AG04450 (cell line): ENCODE measurements at regions not wholly inside any gene's neighbourhood (a gene's known extent, or its start where the extent isn't known, plus 50 kb on each side); places are given as distances from the start of the nearest gene placed in this dataset.
"Not testable (repeated sequence)": the region's sequence is repeated elsewhere in the genome, so short reads cannot be mapped to it uniquely, and the experiment has no call there.

Experiments used
- CTCF ChIA-PET: fragments of 300-600, 350-600 bp; formaldehyde crosslinking; extraction: SDS; loops from one replicate; lab custom pipeline; 2022; ENCODE audit warnings: antibody characterized with exemption, inconsistent platforms; lab: Charles Lee
- POLR2A ChIA-PET: fragments of 350-600 bp; formaldehyde crosslinking; extraction: SDS; loops from one replicate; lab custom pipeline; 2021; ENCODE audit warnings: antibody characterized with exemption, inconsistent platforms; lab: Yijun Ruan, JAX
- DNase-seq: peaks from one replicate; pipeline ENCODE4 v3.0.0-alpha.2; 2011; ENCODE audit warnings: low read depth, low spot score
- H3K27ac ChIP-seq: one replicate; pipeline ENCODE4 v1.5.1; 2012; ENCODE audit warnings: low read depth, low read length, control low read depth
- H3K27me3 ChIP-seq: one replicate; pipeline ENCODE4 v1.6.0; 2012; ENCODE audit warnings: low read length; ENCODE audit not compliant: control insufficient read depth, insufficient read depth
- H3K4me3 ChIP-seq: 2 replicates; pipeline ENCODE4 v1.5.1; 2011; ENCODE audit warnings: mild to moderate bottlenecking, low read depth, low read length, control low read depth
- H3K9me3 ChIP-seq: 2 replicates; pipeline ENCODE4 v1.5.1; 2012; ENCODE audit warnings: low read length; ENCODE audit not compliant: control insufficient read depth, insufficient read depth
- CTCF ChIP-seq: IDR thresholded peaks from 2 replicates; pipeline ENCODE4 v1.5.1; 2011; ENCODE audit warnings: low read depth, low read length, control low read depth, inconsistent platforms

- Histone ChIP-seq H3K27ac (no peak overlapping the region), H3K27me3 (no peaks in the 10 kb centered on the region), H3K9me3 (peaks cover 10% of the 10 kb centered on the region), H3K4me3 (no peak overlapping the region)
- DNase-seq: no peak
- POLR2A ChIA-PET: no interaction called here
- no peak for TF ChIP-seq CTCF
- CTCF ChIA-PET: no interaction called here
These were observed 208.5 kb upstream of the ASCC3 start for GRCh38 chr6:101089640-101090039.

- Histone ChIP-seq H3K9me3 (peaks cover 10% of the 10 kb centered on the region), H3K27ac (no peak overlapping the region), H3K4me3 (no peak overlapping the region), H3K27me3 (no peaks in the 10 kb centered on the region)
- no peak for DNase-seq
- ChIA-PET POLR2A (no interaction called here), CTCF (no interaction called here)
- TF ChIP-seq CTCF: no peak
These were observed 209.2 kb upstream of the ASCC3 start for GRCh38 chr6:101090281-101090680.

- POLR2A ChIA-PET, H3K4me3 ChIP-seq, H3K9me3 ChIP-seq, H3K27ac ChIP-seq, H3K27me3 ChIP-seq, CTCF ChIA-PET, DNase-seq: not testable (repeated sequence)
These were observed 217.5 kb upstream of the ASCC3 start for GRCh38 chr6:101098605-101099004.

- ChIA-PET POLR2A (no interaction called here), CTCF (no interaction called here)
- no peak overlapping the region for H3K27ac ChIP-seq
- no peak for TF ChIP-seq CTCF
- no peaks in the 10 kb centered on the region for H3K27me3 ChIP-seq
- DNase-seq: no peak
- peaks cover 2% of the 10 kb centered on the region; the same call in 1 of the 2 replicates for H3K9me3 ChIP-seq
- no peak overlapping the region for H3K4me3 ChIP-seq
These were observed 221.6 kb upstream of the ASCC3 start for GRCh38 chr6:101102702-101103101.

GRCh38 chr6:101108286-101108685 lies 227.2 kb upstream of the ASCC3 start:
- H3K27ac ChIP-seq: no peak overlapping the region
- no peak for DNase-seq
- no peak for TF ChIP-seq CTCF
- ChIA-PET POLR2A (no interaction called here), CTCF (no interaction called here)
- no peaks in the 10 kb centered on the region for H3K27me3 ChIP-seq
- H3K9me3 ChIP-seq: peaks cover 2% of the 10 kb centered on the region; the same call in 1 of the 2 replicates
- no peak overlapping the region for H3K4me3 ChIP-seq

- Histone ChIP-seq H3K27ac (no peak overlapping the region), H3K9me3 (peaks cover 2% of the 10 kb centered on the region; the same call in 1 of the 2 replicates), H3K4me3 (no peak overlapping the region), H3K27me3 (no peaks in the 10 kb centered on the region)
- POLR2A ChIA-PET: no interaction called here
- DNase-seq: no peak
- CTCF ChIA-PET: no interaction called here
- TF ChIP-seq CTCF: no peak
These were observed 229.7 kb upstream of the ASCC3 start for GRCh38 chr6:101110814-101111213.
